MG63 (cell line): ENCODE measurements at regions not wholly inside any gene's neighbourhood (a gene's known extent, or its start where the extent isn't known, plus 50 kb on each side); places are given as distances from the start of the nearest gene placed in this dataset.
"Not testable (repeated sequence)": the region's sequence is repeated elsewhere in the genome, so short reads cannot be mapped to it uniquely, and the experiment has no call there.

ENCODE experiments used
- DNase-seq: peaks from one replicate; pipeline ENCODE4 v3.0.0-alpha.2; 2020
- H3K27me3 ChIP-seq: fragments of 250-450 bp; sonication (Bioruptor Pico); 2 replicates; pipeline ENCODE4 v1.5.1; 2020; ENCODE audit warnings: mild to moderate bottlenecking, moderate library complexity
- H3K36me3 ChIP-seq: fragments of 250-450 bp; sonication (Bioruptor Pico); 2 replicates; pipeline ENCODE4 v1.5.1; 2020; ENCODE audit warnings: mild to moderate bottlenecking, moderate library complexity
- H3K4me3 ChIP-seq: fragments of 250-450 bp; sonication (Bioruptor Pico); 2 replicates; pipeline ENCODE4 v1.5.1; 2020; ENCODE audit warnings: mild to moderate bottlenecking, moderate library complexity
- H3K9me3 ChIP-seq: fragments of 250-450 bp; sonication (Bioruptor Pico); 2 replicates; pipeline ENCODE4 v1.5.1; 2020; ENCODE audit warnings: mild to moderate bottlenecking, moderate library complexity

DNA sequence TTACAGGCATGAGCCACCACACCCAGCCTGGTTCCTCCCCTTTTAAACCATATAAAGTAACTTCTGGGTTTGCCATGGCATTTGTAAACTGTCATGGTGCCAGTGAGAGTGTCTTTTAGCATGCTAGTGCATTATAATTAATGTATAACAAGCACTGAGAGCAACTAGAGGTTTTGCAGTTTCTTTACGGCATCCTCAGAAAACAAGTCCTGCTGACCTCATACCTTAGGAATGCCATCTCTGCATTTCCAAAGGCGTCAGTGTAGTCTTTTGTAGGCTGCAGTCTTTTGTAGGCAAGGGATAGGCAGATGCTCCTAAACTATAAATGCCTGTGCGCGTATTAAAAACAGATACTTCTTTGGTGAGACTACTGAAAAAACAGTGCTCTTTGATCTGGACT is 75.0 kb upstream of the EZR start:
- peak; percentile 35 for DNase-seq
- Histone ChIP-seq H3K9me3 (no peaks in the 10 kb centered on the region), H3K4me3 (no peak overlapping the region), H3K36me3 (no peaks in the 10 kb centered on the region), H3K27me3 (no peaks in the 10 kb centered on the region)

DNA sequence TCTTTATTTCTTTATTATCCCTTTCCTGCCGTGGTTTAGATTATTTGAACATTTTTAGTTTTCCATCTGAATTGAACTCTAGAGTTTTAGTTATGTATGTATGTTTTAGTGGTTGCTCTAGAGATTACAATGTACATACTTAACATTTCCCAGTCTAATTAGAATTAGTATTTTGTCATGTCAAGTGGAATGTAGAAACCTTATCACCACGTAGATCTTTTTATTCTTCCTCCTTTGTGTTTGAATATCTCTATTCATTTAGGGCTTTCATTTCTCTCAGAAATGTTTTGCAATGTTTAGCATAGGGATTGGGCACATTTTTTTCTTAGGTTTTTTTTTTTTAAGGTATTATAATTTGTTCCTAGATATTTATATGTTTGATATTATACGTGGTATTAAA is 73.1 kb upstream of the EZR start:
- Histone ChIP-seq H3K36me3 (no peaks in the 10 kb centered on the region), H3K9me3 (no peaks in the 10 kb centered on the region), H3K27me3 (no peaks in the 10 kb centered on the region), H3K4me3 (no peak overlapping the region)
- DNase-seq, result no peak

GRCh38 chr6:158891560-158891959 is 72.4 kb upstream of the EZR start:
- H3K27me3 ChIP-seq, H3K36me3 ChIP-seq, H3K9me3 ChIP-seq, DNase-seq, H3K4me3 ChIP-seq: not testable (repeated sequence)

- not testable (repeated sequence) for H3K36me3 ChIP-seq, H3K27me3 ChIP-seq, H3K9me3 ChIP-seq, H3K4me3 ChIP-seq
- peak; percentile 29 for DNase-seq
These were observed 69.0 kb upstream of the EZR start for GRCh38 chr6:158888171-158888570.

- H3K36me3 ChIP-seq, H3K4me3 ChIP-seq, DNase-seq, H3K27me3 ChIP-seq, H3K9me3 ChIP-seq: not testable (repeated sequence)
These were observed 67.3 kb upstream of the EZR start for GRCh38 chr6:158886346-158886977.

- not testable (repeated sequence) for H3K36me3 ChIP-seq, DNase-seq, H3K27me3 ChIP-seq, H3K4me3 ChIP-seq
- peaks cover 13% of the 10 kb centered on the region for H3K9me3 ChIP-seq
These were observed 62.7 kb upstream of the EZR start for GRCh38 chr6:158881884-158882283.

DNA sequence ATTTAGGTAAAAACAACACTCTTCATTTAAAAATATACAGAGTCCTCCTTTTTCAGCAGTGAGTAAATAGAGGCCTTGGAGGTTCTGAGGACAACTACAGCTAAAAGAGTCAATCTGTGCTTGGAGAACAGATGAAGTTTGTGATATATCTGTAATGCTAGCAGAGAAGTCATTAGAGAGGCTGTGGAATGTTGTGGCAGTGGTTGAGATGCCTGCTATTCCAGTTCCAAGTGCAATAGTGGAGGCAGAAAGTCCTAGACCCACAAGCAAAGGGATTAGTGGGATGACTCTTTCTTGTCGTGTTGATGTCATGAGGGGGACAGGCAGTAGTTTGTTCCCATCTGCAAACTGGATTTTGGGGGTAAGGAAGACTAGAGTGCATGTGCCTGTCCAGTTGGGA is 62.1 kb upstream of the EZR start:
- not testable (repeated sequence) for H3K36me3 ChIP-seq, H3K27me3 ChIP-seq, H3K4me3 ChIP-seq, DNase-seq
- peaks cover 15% of the 10 kb centered on the region for H3K9me3 ChIP-seq

DNA sequence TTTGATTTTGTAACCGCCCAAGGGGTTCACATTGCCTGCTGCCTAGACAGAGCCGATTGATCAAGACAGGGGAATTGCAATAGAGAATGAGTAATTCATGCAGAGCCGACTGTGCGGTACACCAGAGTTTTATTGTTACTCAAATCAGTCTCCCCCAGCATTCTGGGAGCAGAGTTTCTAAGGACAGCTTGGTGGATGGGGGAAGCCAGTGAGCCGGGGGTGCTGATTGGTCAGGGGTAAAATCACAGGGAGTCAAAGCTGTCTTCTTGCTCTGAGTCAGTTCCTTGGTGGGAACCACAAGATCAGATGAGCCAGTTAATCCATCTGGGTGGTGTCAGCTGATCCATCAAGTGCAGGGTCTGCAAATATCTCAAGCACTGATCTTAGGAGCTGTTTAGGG is 60.0 kb upstream of the EZR start:
- no peaks in the 10 kb centered on the region for H3K36me3 ChIP-seq
- peaks cover 15% of the 10 kb centered on the region for H3K9me3 ChIP-seq
- no peaks in the 10 kb centered on the region for H3K27me3 ChIP-seq
- no peak for DNase-seq
- H3K4me3 ChIP-seq, result no peak overlapping the region

GRCh38 chr6:158877716-158878115 is 58.5 kb upstream of the EZR start:
- H3K36me3 ChIP-seq, result no peaks in the 10 kb centered on the region
- no peak overlapping the region for H3K4me3 ChIP-seq
- peaks cover 15% of the 10 kb centered on the region for H3K9me3 ChIP-seq
- no peaks in the 10 kb centered on the region for H3K27me3 ChIP-seq
- no peak for DNase-seq

DNA sequence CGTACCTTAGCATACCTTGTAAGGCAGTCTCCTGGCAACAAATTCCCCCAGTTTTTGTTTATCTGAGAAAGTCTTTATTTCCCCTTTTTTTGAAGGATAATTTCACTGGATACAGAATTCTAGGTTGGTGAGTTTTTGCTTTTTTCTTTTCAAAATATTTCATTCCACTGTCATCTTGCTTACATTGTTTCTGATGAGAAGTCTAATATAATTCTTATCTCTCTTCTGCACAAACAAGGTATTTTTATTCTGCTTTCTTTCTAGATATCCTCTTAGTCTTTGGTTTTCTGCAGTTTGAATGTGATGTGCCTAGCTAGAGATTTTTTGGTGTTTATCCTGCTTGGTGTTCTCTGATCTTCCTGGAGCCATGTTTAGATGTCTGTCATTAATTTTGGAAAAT is 57.7 kb upstream of the EZR start:
- no peaks in the 10 kb centered on the region for H3K27me3 ChIP-seq
- peaks cover 15% of the 10 kb centered on the region for H3K9me3 ChIP-seq
- H3K4me3 ChIP-seq, result no peak overlapping the region
- H3K36me3 ChIP-seq, result no peaks in the 10 kb centered on the region
- DNase-seq, result no peak

- H3K27me3 ChIP-seq, result no peaks in the 10 kb centered on the region
These were observed 51.4 kb upstream of the EZR start for GRCh38 chr6:158870649-158870957.

GRCh38 chr6:158869826-158870648 is 50.9 kb upstream of the EZR start:
- no peaks in the 10 kb centered on the region for H3K27me3 ChIP-seq
- peak; percentile 85 for DNase-seq
- H3K4me3 ChIP-seq, result peak overlapping the region; percentile 41
- peaks cover 3% of the 10 kb centered on the region for H3K9me3 ChIP-seq
- no peaks in the 10 kb centered on the region for H3K36me3 ChIP-seq

More at GRCh38 chr6:158870649-158870957, 51.4 kb upstream of the EZR start:
- DNase-seq, result no peak
- peaks cover 3% of the 10 kb centered on the region for H3K9me3 ChIP-seq
- no peaks in the 10 kb centered on the region for H3K36me3 ChIP-seq
- no peak overlapping the region for H3K4me3 ChIP-seq

DNA sequence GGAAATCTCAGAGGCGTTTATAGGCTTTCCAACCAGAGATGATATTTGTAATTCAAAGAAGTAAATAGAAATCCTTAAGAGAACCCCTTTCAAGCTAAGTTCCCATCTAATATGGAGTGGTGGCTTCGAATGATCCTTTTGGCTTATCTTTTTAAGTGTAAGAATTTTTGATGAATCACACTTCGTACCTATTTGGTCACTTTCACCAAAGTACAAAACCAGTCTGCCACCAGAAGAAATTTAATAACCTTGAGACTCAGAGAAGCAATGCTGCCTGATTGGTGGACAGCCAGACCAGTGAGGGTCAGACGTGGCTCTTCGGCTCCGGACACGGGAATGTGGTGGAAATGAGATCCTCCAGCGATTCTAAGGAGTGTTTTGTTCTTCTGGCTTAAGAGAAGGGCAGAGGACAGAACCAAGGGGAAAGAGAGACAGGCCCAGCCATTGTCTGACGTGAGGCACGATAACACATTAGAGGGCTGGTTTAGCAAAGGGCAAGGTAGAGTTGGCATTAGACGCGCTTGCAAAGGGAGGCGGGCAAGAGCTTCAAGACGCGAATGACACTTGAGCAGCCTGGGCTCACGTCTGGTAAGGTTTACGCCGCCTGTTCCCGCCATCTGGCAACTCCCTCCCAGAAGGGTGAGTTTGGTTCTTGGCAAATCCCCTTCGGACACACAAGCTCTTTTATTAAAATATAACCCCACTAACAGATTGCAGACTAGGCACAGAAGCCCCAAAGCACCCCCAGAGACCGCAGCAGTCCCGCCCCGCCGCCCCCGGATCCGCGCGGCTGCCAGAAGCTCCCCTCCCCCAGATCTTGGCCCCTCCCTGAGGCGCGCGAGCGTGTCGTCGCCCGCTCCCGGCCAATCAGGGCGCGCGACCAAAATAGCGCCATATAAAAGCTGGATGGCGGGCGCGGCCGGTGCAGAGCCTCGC is 50.0 kb upstream of the EZR start:
- Histone ChIP-seq H3K36me3 (no peaks in the 10 kb centered on the region), H3K27me3 (no peaks in the 10 kb centered on the region), H3K9me3 (peaks cover 3% of the 10 kb centered on the region), H3K4me3 (peak overlapping the region; percentile 35)
- no peak for DNase-seq
